HG02938 (cell line): ENCODE measurements at regions not wholly inside any gene's neighbourhood (a gene's known extent, or its start where the extent isn't known, plus 50 kb on each side); places are given as distances from the start of the nearest gene placed in this dataset.
A peak's percentile ranks its signal among the peaks of the same experiment; 100 is the strongest.

Source experiments
- ATAC-seq: cut with Tn5 transposase; IDR thresholded peaks from one replicate; pipeline ENCODE4 v1.9.1; 2021; ENCODE audit warnings: mild to moderate bottlenecking, moderate library complexity; ENCODE audit not compliant: unreplicated experiment

DNA sequence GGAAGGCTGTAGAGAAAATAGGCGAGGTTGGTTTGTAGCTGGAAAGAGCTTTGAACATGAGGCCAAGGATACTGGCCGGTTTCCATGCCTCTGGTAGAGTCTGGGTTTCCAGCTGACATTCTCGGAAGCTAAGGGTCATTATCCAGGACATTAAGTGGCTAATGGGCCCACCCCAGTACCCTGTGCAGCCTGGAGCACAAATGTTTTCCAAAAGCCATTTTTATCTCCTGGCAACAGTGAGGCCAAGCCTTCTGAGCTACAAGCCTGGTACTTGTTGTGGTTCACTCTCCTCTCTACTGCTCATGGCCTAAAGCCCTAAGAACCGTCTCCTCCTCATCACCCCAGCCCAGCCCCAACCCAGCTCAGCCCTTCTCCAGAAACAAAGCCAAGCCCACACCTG, 122.9 kb downstream of the DMRTA2 start:
- ATAC-seq, result no peak

DNA sequence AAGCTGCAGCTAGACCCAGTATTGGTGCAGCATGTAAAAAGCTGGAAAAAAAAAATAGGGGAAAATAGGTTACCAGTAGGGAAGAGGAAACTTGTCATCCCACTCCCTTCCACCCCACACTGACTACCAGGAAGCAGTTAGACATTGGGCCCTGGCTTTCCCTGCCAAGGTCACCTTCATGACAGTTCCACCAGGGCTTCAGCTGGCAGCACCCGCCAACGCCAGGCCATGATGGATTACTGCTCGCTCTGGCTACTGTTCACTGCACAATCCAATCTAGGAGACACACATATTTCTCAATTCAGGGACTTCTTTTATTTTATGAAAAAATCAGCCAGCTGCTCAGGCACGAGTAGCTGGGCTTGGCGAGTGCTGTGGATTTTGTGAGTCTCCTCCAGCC, 127.7 kb downstream of the DMRTA2 start:
- no peak for ATAC-seq

DNA sequence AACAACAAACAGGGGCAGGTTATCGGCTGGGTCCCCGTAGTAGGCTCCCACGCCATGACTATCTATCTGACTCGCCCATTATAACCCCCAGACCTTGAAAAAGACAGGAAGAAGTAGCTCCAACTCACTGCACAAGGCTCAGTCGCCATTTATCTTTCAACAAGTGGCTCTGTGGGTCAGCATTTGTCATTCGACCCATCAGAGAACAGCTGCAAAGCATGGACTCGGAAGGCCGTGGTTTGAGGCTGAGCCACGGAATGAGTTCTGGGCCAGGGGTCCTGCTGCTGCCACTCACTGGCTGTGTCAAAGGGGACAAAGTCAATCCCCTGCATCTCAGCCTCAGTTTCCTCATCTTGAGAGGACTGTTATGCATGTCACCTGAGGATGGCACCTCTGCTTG, 131.0 kb downstream of the DMRTA2 start:
- ATAC-seq, result no peak

DNA sequence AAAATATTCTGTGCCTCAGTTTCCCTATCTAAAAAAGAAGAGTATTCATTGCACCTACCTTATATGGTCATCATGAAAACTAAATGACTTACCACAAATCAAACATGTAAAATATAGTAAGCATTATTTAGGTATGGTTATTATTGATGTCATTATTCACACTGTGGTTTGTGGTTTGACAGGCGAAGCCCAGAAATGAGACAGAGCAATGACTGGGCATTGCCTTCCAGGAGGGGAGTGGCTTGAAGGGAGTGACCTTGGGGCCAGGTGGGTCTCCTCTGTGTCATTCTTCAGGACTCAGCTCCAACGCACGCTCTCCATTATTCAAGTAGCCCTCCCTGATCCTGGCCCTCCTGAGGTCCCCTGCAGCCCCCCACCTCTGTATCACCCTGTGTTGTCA, 133.7 kb downstream of the DMRTA2 start:
- no peak for ATAC-seq

DNA sequence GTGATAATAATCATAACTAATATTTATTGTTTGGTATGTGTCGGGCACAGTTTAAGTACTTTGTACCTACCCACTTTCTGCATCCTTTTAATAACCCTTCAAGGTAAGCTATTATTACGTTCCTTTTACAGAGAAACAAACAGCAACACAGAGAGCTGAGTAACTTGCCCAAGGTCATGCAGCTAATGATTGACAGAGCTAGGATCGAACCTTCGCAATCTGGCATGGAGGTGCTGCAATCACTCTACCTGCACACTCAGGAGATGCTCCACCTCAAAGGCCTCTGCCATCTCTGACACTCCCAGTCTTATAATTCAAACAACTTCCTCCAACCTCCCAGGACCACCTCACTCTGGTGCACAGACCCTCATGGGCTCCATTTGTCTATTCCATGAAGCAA, 137.2 kb downstream of the DMRTA2 start:
- ATAC-seq, result no peak

DNA sequence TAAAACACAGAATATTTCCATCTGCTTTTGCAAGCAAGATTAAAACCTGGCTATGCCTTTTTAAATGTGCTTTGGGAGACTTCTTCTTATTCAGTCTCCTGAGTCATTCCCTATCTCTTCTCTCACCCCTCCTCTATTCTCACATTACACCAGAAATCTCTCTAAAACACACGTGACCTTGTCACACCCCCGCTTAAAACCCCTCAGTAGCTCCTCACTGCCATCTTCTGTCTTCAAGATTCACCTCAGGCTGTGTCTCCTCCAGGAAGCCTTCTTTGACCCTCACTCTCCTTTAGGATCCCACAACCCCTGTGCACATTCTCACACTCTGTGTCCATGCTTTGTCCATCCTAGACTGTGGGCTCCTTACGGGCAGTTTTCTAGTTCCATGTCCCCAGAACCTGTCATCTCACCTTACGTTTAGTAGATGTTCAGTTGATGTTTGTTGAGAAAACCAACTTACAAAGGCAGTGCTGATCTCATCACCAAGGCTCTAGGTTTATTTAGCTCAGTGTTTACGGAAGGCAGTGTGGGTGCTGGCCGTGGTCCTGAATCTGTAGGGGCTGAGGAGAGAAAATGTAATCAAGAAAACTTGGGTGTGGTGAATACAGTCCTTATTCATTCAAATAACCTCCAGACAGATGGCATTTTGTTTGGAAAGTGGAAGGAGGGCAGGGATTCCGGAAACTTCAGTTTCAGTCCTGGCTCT, 143.5 kb downstream of the DMRTA2 start:
- no peak for ATAC-seq

DNA sequence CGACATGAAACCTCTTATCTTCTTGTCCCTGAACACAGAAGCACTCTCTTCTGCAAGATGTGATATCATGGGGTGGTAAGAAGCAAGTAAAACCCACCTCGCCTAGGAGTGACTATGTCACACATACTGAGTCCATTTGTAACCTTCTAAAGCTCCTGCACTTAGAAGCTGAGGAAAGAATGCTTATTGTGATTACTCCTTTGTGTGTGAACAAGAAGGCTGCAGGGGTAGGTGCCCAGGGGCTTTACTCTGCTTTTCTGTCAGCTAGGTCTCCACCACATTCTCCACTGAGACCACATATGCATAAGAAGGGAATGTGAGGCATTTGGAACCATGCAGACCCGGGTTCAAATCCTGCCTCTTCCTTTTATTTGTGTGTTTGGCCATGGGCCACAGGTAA, 144.3 kb downstream of the DMRTA2 start:
- ATAC-seq, result no peak

DNA sequence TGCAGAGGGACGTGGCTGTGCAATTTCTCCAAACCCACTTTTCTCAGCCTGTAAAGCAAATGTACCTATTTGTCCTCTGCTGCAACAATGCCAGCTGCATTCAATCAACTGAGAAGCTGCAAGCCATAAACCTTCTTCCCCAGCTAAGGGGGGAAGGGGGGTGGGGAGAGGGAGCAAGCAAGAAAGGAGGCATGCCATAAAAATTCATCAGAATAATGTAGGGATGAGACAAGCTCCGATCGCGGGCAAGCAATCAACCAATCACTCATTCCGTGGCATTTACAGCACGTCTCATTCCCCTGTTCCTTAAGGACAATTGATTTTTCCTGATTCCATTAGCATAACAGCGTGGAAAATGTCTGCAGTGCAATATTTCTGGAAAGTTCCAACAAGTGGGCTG, 144.8 kb downstream of the DMRTA2 start:
- no peak for ATAC-seq

DNA sequence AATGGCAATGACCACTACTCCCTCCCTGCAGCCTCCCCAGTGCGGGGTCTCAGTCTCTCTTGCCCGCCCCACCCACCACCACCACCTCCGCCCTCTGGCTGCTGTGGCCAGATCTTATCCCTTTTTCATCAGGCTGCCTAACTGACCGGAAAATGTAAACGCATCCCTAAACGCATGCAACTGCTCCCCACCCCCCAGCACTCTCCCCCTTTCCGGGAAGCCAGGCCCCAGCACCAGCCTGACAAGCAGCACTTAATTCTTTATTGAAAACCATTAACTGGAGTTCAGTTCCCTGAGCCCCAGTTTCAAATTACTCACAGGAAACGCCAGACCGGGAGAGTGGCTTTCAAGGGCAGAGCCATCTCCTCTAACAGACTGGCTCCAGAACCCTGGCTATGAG, 147.7 kb downstream of the DMRTA2 start:
- no peak for ATAC-seq

DNA sequence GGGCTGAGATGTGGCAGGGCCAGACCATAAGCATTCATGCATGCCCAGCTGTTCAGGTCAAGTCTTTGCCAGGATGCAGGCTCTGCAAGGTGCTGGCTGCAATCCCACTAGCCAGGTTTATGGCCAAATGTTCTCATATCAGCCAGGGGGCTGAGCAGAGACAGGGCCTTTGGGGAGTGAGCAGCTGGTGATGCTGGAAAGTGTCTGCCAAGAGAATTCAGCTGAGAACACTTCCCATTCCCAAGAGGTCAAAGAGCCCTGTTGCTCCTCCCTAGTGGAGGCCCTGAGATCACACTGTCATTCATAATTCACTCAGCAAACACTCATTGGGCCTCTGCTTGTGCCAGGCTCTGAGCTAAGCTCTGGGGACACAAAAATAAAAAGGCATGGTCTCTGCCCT, 150.3 kb downstream of the DMRTA2 start:
- ATAC-seq, result no peak

DNA sequence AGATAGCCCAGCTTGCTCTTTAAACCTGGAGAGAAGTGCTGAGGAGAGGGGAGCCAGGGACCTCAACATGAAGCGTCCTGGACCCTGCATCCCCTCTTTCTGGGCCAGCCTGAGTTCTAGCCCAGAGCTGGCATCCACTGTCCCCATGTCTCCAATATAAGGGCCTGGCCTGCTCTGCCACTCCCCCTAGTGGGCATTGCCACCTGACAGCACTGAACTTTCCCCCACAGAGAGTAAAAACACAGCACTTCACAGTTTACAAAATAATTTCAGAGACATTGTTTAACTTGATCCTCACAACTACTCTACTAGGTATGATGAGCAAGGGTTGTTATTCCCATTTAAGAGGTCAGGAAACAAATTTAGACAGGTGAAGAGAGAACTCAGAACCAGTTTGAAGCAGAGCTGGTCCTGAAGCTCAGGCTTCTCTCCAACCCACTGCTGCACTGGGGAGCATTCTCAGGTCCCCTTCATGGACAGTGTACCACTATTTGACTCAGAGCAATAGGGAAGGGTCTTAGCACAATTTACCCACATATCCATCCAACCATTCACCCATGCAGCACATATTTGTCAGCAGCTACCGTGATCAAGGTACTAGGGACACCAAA, 151.2 kb downstream of the DMRTA2 start:
- peak; percentile 51 for ATAC-seq

DNA sequence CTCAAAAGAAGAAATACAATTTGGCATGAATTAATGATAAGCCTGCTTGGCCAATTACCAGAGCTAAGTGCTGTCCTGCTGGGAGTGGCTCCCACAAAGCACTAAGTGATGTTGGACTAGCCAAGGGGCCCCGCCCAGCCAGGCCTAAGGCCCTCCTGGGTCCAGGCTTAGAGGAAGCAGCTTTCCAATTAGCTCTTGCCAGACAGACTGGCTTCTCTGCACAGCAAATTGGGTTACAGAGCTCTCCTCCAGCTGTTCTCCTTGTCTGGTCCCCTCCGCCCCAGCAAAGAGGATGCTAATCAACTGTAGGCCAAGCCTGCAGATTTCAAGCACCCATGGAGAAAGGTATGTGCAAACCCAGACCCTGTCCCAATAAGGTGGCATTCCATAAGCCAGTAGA, 151.9 kb downstream of the DMRTA2 start:
- ATAC-seq, result no peak

DNA sequence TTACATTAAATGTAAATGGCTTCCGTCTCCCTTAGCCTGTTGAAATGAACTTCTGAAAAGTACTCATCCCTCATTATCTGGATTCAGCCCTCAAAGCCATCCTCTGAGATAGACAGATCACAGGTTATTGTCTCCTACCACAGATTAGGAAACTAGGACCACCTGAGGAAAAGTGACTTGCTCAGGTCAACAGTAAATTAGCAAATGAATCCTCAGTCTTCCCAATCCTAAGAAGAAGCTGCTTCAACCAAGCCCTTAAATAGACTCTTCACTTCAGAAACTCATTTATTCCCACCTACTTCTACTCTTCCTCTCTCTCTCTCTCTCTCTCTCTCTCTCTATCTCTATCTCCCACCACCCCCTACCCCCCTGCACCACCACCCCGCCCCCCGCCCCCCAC, 152.3 kb downstream of the DMRTA2 start:
- no peak for ATAC-seq

DNA sequence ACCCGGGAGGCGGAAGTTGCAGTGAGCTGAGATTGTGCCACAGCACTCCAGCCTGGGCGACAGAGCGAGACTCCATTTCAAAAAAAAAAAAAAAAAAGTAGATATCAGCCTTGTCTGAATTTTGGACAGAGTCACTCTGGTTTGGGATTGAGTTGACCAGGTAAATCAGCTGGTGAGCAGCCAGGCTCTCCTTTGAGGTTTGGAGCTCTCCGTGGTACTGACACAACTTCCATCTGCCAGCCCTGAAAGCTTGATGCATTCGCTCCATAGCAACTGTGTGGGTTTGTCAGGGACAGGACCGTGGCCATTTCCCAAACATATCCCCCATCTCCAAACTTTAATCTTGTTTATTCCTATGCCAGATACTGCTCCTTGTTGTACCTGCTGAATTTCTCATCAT, 155.2 kb downstream of the DMRTA2 start:
- no peak for ATAC-seq

DNA sequence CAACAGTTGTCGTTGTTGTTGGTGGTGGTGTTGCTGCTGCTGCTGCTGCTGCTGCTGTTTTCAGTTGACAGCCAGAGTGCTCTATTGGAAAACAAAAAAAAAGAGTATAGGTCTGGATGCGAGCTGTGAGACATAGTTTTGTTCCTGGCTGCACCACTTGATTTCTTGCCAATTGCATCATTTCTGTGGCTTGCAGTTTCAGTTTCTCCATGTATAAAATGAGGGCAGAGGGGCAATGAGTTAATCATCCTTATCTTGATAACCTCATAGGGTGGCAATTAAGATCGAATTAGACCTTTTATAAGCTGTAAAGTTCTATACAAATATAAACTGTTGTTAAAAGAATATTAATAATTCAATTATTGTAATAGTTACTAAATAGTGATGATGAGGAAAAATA, 156.7 kb downstream of the DMRTA2 start:
- no peak for ATAC-seq

DNA sequence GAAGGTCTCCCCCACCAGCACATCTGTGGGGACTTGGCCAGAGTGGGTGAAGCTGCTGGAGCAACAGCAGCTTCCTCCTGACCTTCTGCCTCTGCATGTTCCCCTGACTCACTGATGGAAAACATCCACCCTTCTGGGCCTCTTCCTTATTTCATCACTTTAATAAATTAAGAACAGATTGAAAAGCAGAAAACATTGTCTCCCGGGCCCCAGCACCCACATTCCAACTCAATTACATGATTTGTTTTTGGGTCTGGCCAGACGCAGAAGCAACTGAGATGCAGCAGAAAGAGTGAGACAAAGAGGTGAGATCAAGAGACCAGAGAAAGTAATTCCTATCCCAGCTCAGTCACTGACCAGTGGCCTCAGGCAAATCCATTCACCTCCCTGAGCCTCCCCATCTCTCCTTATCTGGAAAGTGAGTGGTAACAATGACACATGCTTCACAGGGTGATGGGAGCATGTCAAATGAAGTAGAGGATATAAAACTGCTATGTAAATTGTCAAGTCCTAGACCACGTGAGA, 157.1 kb downstream of the ELAVL4 start:
- no peak for ATAC-seq

DNA sequence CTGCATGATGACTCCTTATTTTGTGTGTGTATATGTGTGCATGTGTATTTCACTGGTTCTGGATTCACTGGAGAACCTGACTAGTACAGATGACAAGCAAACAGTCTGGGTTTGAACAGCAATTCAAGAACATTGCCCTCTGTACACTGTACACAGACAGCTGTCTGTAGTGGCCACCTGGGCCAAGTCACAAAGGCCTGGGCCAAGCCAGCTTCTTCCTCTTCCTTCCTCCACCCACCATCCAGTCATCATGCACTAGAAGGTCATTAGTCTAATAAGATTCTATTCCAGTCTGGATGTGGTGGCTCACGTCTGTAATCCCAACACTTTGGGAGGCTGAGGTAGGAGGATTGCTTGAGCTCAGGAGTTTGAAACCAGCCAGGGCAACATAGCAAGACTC, 155.9 kb downstream of the ELAVL4 start:
- ATAC-seq, result no peak

DNA sequence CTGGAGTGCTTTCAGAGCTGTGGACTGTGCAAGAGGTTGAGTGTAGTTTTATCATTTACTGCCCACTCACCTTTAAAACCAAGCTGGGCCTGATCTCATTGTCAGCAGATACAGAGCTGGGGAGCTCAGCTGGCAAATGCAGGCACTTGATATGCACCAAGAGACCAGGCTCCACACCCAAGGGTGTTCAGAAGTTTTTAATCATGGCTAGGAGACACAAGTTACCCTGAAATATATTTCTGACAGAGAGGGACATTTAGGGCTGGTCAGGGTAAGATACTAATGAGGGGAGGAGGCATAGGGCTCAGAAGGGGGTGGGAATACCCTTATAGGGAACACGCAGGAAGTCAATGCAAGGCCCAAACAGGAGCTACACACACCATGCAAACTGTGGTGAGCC, 153.7 kb downstream of the ELAVL4 start:
- ATAC-seq, result no peak

DNA sequence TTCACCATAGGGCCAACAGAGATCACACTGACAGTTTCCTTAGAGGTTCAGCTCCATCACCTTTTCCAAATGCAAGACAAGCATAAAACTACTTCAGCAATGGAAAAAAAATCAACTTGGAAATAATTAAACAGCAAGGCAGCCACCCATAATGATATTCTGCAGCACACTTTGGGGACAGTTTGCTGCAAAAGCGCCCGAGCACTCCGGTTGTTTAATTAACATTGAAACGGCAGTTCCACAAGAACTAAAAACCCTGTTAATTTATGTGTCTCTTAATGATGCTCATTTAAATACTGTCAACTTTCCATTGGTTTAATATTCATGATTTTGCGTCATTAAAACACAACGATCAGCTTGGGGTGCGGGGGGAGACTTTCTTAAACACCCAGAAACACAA, 153.2 kb downstream of the ELAVL4 start:
- no peak for ATAC-seq

DNA sequence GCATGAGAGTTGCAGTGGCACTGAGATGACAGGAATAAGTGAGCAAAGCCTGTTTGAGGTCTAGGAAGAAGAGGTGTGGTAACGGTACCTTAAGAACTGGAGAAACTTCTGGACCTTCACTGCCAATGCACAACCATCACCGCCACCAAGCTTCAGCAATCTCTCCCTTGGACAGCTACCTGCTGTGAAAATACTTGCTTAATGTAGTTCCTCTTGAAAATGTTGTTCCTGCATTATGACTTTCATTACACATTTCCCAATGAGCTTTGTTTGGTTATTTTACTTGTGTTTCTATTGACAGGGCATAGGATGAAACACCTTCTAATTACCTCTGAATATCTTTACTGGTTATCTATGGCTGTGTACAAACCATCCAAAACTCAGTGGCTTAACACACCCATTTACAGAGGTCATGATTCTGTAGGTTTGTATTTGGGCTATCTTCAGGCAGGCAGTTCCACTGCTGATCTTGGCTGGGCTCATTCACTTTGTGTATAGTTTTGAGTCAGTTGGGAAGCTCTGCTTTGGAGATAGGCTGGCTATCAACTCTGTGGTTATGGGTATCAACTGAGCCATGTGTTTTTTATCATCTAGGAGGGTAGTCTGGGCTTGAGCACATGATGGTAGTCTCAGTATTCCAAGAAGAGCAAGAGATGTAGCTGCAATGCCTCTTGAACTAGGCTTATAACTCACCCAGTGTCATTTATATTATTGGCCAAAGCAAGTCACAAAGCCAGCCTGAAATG, 149.4 kb downstream of the ELAVL4 start:
- ATAC-seq, result no peak

DNA sequence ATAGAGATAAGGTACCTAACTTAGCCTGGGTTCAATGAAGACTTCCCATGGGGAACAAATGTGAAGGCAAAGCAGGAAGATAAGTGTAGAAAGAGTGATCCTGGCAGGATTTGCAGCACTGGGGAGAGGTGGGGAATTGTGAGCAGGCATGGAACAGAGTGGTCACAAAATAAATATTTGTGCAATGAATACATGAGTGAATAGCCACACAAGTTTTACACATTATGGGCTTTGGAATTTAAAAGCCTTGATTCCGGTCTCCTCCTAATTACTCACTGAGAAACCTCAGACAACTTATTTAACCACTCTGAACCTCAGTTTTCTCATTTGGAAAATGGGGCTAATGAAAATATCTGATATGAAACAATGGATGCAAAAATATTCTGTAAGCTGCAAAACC, 148.3 kb downstream of the ELAVL4 start:
- no peak for ATAC-seq
